ENCODE measurements at regions not wholly inside any gene's neighbourhood (a gene's known extent, or its start where the extent isn't known, plus 50 kb on each side); places are given as distances from the start of the nearest gene placed in this dataset.
"Not testable (repeated sequence)": the region's sequence is repeated elsewhere in the genome, so short reads cannot be mapped to it uniquely, and the experiment has no call there.

- Histone ChIP-seq H3K9ac (ENCODE audit: insufficient read depth, low read length, poor library complexity, severe bottlenecking) (no peak overlapping the region), H3K79me2 (ENCODE audit: insufficient read depth, low read length) (no peaks in the 10 kb centered on the region), H3K4me3 (replicated peaks in 1 of 3; ENCODE audit: low read depth in 2 of 3, low read length in 3 of 3) (no peak overlapping the region), H3K9me3 (replicated peaks in 1 of 2; ENCODE audit: control insufficient read depth in 1 of 2, insufficient read depth in 1 of 2, low read length in 2 of 2) (peaks cover 19 to 29% of the 10 kb centered on the region in 2 donors), H4K20me1 (ENCODE audit: insufficient read depth, low read length) (no peaks in the 10 kb centered on the region), H3K4me2 (replicated peaks; ENCODE audit: extremely low read depth, low read length, poor library complexity, severe bottlenecking) (no peak overlapping the region), H2AFZ (ENCODE audit: insufficient read depth, low read depth, low read length, poor library complexity, severe bottlenecking) (no peak overlapping the region), H3K4me1 (ENCODE audit: control insufficient read depth in 1 of 2, insufficient read depth in 2 of 2, low read length in 2 of 2) (no peaks in the 10 kb centered on the region), H3K27me3 (ENCODE audit: control insufficient read depth in 2 of 2, insufficient read depth in 2 of 2, low read length in 2 of 2) (no peaks in the 10 kb centered on the region), H3K36me3 (replicated peaks in 1 of 2; ENCODE audit: control insufficient read depth in 1 of 2, insufficient read depth in 2 of 2, low read length in 2 of 2) (no peaks in the 10 kb centered on the region), H3K27ac (ENCODE audit: low read depth in 1 of 2, low read length in 2 of 2) (no peak overlapping the region)
- Mint-ChIP-seq H3K27ac (no peak overlapping the region), H3K4me3 (no peak overlapping the region), H3K9me3 (peaks cover 2 to 22% (median 10%) of the 10 kb centered on the region in 7 donors), H3K4me1 (no peaks in the 10 kb centered on the region), H3K36me3 (no peaks in the 10 kb centered on the region), H3K27me3 (ENCODE audit: low read depth in 3 of 3) (no peaks in the 10 kb centered on the region)
- DNase-seq, result no peak
- TF ChIP-seq CTCF (IDR thresholded peaks at IDR 0.05), result no peak
- no CpG with 5 or more reads among the region's 1 CpG for WGBS (ENCODE audit: insufficient coverage)
- intact Hi-C loops (cut with micrococcal nuclease), result no loop called here
These were observed 52.1 kb upstream of the GRID2 start for GRCh38 chr4:92251711-92252110.

- intact Hi-C loops (cut with micrococcal nuclease); H3K4me1 ChIP-seq (ENCODE audit: control insufficient read depth in 1 of 2, insufficient read depth in 2 of 2, low read length in 2 of 2); H3K4me3 Mint-ChIP-seq; H2AFZ ChIP-seq (ENCODE audit: insufficient read depth, low read depth, low read length, poor library complexity, severe bottlenecking); H3K27me3 ChIP-seq (ENCODE audit: control insufficient read depth in 2 of 2, insufficient read depth in 2 of 2, low read length in 2 of 2); H3K27ac Mint-ChIP-seq; H3K4me1 Mint-ChIP-seq; H3K36me3 ChIP-seq (replicated peaks in 1 of 2; ENCODE audit: control insufficient read depth in 1 of 2, insufficient read depth in 2 of 2, low read length in 2 of 2); H3K79me2 ChIP-seq (ENCODE audit: insufficient read depth, low read length); H4K20me1 ChIP-seq (ENCODE audit: insufficient read depth, low read length); H3K27me3 Mint-ChIP-seq (ENCODE audit: low read depth in 3 of 3); H3K9ac ChIP-seq (ENCODE audit: insufficient read depth, low read length, poor library complexity, severe bottlenecking); H3K27ac ChIP-seq (ENCODE audit: low read depth in 1 of 2, low read length in 2 of 2); H3K4me3 ChIP-seq (replicated peaks in 1 of 3; ENCODE audit: low read depth in 2 of 3, low read length in 3 of 3); H3K36me3 Mint-ChIP-seq; DNase-seq; H3K4me2 ChIP-seq (replicated peaks; ENCODE audit: extremely low read depth, low read length, poor library complexity, severe bottlenecking): not testable (repeated sequence)
- peaks cover 2 to 22% (median 13%) of the 10 kb centered on the region in 7 donors for H3K9me3 Mint-ChIP-seq
- H3K9me3 ChIP-seq (replicated peaks in 1 of 2; ENCODE audit: control insufficient read depth in 1 of 2, insufficient read depth in 1 of 2, low read length in 2 of 2), result peaks cover 24 to 34% of the 10 kb centered on the region in 2 donors
These were observed 51.4 kb upstream of the GRID2 start for GRCh38 chr4:92252358-92252757.
